ENCODE measurements at regions not wholly inside any gene's neighbourhood (a gene's known extent, or its start where the extent isn't known, plus 50 kb on each side); places are given as distances from the start of the nearest gene placed in this dataset.
A peak's percentile ranks its signal among the peaks of the same experiment; 100 is the strongest.
"Not testable (repeated sequence)": the region's sequence is repeated elsewhere in the genome, so short reads cannot be mapped to it uniquely, and the experiment has no call there.

GRCh38 chr12:24373004-24373403 lies 423.5 kb upstream of the SOX5 start:
- no peak for DNase-seq (ENCODE audit: low read depth in 2 of 2)

- no peak for DNase-seq (ENCODE audit: low read depth in 2 of 2)
Measured at GRCh38 chr12:24366514-24366913, 417.0 kb upstream of the SOX5 start.

GRCh38 chr12:24364921-24365320 lies 415.5 kb upstream of the SOX5 start:
- no peak for DNase-seq (ENCODE audit: low read depth in 2 of 2)

- DNase-seq (ENCODE audit: low read depth in 2 of 2): no peak
Measured at GRCh38 chr12:24363177-24363754, 413.8 kb upstream of the SOX5 start.

GRCh38 chr12:24361877-24362580 lies 412.6 kb upstream of the SOX5 start:
- no peak for DNase-seq (ENCODE audit: low read depth in 2 of 2)

GRCh38 chr12:24360907-24361306 lies 411.4 kb upstream of the SOX5 start:
- no peak for DNase-seq (ENCODE audit: low read depth in 2 of 2)

- no peak for DNase-seq (ENCODE audit: low read depth in 2 of 2)
Measured at GRCh38 chr12:24360461-24360860, 411.0 kb upstream of the SOX5 start.

GRCh38 chr12:24360057-24360456 lies 410.6 kb upstream of the SOX5 start:
- no peak for DNase-seq (ENCODE audit: low read depth in 2 of 2)

GRCh38 chr12:24359418-24359817 lies 409.9 kb upstream of the SOX5 start:
- DNase-seq (ENCODE audit: low read depth in 2 of 2): no peak

- no peak for DNase-seq (ENCODE audit: low read depth in 2 of 2)
Measured at GRCh38 chr12:24356240-24356804, 406.9 kb upstream of the SOX5 start.

- no peak for DNase-seq (ENCODE audit: low read depth in 2 of 2)
Measured at GRCh38 chr12:24352363-24352762, 402.9 kb upstream of the SOX5 start.

GRCh38 chr12:24349051-24349799 lies 399.8 kb upstream of the SOX5 start:
- DNase-seq (ENCODE audit: low read depth in 2 of 2): peak in 1 of 2 donors; percentile 23

- not testable (repeated sequence) for DNase-seq (ENCODE audit: low read depth in 2 of 2)
Measured at GRCh38 chr12:24348180-24348579, 398.7 kb upstream of the SOX5 start.

- no peak for DNase-seq (ENCODE audit: low read depth in 2 of 2)
Measured at GRCh38 chr12:24328261-24328660, 378.8 kb upstream of the SOX5 start.

GRCh38 chr12:24325331-24325730 lies 375.9 kb upstream of the SOX5 start:
- DNase-seq (ENCODE audit: low read depth in 2 of 2): no peak

- no peak for DNase-seq (ENCODE audit: low read depth in 2 of 2)
Measured at GRCh38 chr12:24307716-24308335, 358.4 kb upstream of the SOX5 start.

GRCh38 chr12:24307153-24307552 lies 357.7 kb upstream of the SOX5 start:
- DNase-seq (ENCODE audit: low read depth in 2 of 2): no peak

GRCh38 chr12:24306001-24306400 lies 356.5 kb upstream of the SOX5 start:
- no peak for DNase-seq (ENCODE audit: low read depth in 2 of 2)

GRCh38 chr12:24304285-24304684 lies 354.8 kb upstream of the SOX5 start:
- DNase-seq (ENCODE audit: low read depth in 2 of 2): no peak

- DNase-seq (ENCODE audit: low read depth in 2 of 2): no peak
Measured at GRCh38 chr12:24302708-24303107, 353.2 kb upstream of the SOX5 start.

GRCh38 chr12:24297516-24297915 lies 348.0 kb upstream of the SOX5 start:
- no peak for DNase-seq (ENCODE audit: low read depth in 2 of 2)

GRCh38 chr12:24293549-24293948 lies 344.1 kb upstream of the SOX5 start:
- DNase-seq (ENCODE audit: low read depth in 2 of 2): no peak
